ENCODE measurements at regions not wholly inside any gene's neighbourhood (a gene's known extent, or its start where the extent isn't known, plus 50 kb on each side); places are given as distances from the start of the nearest gene placed in this dataset.

DNA sequence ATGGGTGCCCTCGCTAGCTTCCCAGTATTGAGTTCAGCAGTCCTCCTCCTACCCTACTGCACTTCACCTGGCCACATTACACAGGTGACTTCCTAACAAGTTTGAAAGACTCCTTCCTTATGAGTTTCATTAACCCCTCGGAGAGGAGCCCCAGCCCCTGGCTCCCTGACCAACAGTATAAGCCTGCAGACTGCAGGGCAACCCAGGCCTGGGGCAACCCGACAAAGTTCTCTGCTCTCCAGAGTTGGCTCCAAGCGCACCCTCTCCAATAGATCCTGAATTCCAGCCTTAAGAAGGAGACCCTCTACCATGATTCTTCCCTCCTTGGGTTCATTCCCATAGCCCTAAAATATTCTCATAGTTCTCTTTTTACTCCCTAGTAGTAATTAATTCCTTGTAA lies 1162.8 kb upstream of the TMEFF2 start:
- TF ChIP-seq EZH2 (IDR thresholded peaks at IDR 0.05; ENCODE audit: borderline replicate concordance, insufficient read depth, low read depth, low read length, poor library complexity, severe bottlenecking): no peak
- no peak for TF ChIP-seq CTCF (IDR thresholded peaks at IDR 0.05)

Data from B cell (primary cell).